Islet precursor cell (in vitro differentiated cells): ENCODE measurements at regions not wholly inside any gene's neighbourhood (a gene's known extent, or its start where the extent isn't known, plus 50 kb on each side); places are given as distances from the start of the nearest gene placed in this dataset.

ENCODE experiments used
- DNase-seq: peaks from one replicate; pipeline ENCODE4 v3.0.0-alpha.2; 2018

- DNase-seq = no peak
Measured at GRCh38 chr5:4420681-4421080, 719.4 kb upstream of the ADAMTS16 start.

GRCh38 chr5:4422247-4422646 is 717.9 kb upstream of the ADAMTS16 start:
- DNase-seq = no peak

DNA sequence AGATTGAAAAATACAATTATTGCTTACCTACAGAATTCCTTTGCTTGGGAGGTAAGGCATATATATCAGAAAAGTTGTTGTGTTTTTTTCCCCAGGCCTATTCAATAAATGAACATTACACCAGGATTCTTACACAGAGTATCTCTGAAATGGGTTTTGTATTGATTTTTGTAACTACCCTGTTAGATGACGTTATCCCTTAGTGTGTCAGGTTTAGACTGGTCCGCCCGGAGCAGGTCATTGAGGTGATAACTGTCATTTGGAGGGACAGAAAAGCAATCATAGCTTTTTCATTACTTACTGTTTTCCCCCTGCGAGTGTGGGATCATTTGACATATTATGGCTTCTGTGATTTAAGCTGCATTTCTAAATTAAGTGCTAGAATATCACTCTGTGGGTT is 715.2 kb upstream of the ADAMTS16 start:
- no peak for DNase-seq

DNA sequence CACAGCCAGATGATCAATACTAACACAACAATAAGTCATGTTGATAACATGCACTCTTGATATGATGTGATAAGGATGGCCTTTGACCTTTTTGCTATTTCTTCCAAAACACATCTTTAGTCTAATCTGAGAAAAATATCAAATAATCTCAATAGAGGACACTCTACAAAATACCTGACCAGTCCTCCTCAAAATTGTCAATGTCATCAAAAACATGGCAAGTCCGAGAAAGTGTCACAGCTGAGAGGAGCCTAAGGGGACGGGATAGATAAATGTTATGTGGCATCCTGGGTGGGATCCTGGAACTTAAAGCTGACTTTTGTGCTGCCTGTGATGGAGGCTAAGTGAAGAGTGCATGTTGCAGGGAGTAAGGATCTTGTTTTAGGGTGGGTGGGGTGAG is 699.6 kb upstream of the ADAMTS16 start:
- no peak for DNase-seq

DNA sequence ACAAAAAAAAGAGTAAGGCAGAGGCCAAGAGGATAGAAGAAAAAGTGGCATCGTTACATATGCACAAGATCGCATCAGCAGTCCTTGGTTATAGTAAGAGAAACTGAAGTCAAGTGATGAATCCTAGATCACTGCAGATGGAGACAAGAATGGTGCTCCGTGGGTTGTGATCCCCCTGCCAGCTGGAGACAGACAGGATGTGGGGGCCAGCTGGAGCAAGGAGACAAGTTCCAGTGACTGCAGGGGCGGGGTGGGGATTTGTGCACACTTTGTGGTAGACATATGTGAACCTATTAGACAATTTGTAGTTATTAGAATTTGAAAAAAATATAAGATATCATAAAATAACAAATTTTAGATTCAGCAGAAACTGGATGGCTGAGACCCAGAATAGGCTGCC is 697.9 kb upstream of the ADAMTS16 start:
- DNase-seq = no peak

DNA sequence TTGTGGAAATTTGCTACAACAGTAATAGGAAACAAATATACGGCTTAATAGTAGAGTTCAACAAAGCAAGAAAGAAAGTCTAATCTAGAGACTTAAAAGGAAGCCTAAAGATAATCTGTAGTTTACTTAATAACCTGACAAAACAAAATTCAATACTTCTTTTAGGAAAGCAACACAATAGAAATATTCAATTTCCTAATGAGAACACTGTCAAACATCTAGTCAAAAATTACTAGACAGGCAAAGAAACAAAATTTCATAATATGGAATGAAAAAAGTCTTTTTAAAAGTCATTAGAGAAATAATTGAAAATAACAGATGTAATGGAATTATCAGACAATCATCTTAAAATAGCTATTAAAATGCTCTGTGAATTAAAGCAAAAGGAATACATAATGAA is 692.5 kb upstream of the ADAMTS16 start:
- DNase-seq = no peak

GRCh38 chr5:4453655-4454054 is 686.5 kb upstream of the ADAMTS16 start:
- no peak for DNase-seq

- no peak for DNase-seq
Measured at GRCh38 chr5:4479426-4479825, 660.7 kb upstream of the ADAMTS16 start.

GRCh38 chr5:4480528-4481349 is 659.4 kb upstream of the ADAMTS16 start:
- no peak for DNase-seq

GRCh38 chr5:4487581-4487980 is 652.5 kb upstream of the ADAMTS16 start:
- DNase-seq = no peak

DNA sequence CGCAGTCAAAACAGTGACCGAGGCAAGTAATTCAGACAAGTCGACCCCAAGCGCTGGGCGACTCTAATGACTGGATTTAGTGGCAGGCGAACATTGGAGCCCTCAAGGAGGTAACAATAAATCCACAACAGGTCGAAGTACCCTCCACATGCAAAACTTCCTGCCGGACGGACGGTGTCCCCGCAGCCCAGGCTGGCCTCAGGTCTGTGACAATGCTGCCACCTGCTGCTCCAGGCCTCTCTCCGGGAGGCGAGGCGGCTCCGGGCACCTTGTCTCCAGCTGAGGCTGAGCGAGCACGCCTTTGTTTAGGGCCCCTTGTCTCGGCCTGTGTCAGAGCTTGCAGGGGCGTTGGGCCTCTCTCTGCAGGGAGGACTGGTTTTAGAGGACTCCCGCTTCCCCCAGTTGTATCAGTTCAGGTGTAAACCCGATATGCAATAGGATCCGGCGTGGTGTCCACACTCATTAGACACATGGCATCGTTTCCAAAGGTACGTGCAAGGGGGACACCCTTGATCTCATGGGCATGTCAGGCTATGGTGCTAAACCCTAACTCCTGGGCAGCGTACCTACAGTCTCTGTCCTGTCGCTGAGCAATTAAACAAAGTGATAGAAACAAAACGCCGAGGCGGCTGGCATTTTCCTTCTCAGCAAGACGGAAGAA is 628.0 kb upstream of the ADAMTS16 start:
- peak; percentile 82 for DNase-seq

DNA sequence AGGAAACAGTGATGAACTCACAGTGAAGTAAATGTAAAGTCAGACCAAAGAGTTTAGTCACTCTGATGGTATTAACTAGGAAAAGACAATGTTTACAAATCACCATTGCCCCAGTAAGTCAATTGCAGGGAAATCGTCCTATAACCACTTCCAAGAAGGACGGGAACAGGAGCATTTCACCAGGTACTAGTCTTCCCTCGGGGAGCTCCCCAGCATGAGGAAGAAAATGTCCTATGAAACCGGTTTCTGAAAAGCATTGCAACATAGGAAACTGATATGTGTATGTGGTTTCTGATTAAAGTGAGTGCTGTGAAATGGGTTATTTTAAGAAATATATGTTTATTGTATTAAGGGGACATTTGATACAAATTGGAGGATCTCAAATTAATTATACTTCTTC is 626.7 kb upstream of the ADAMTS16 start:
- no peak for DNase-seq

- no peak for DNase-seq
Measured at GRCh38 chr5:4514067-4514648, 626.0 kb upstream of the ADAMTS16 start.

GRCh38 chr5:4518903-4519672 is 621.0 kb upstream of the ADAMTS16 start:
- DNase-seq = no peak

DNA sequence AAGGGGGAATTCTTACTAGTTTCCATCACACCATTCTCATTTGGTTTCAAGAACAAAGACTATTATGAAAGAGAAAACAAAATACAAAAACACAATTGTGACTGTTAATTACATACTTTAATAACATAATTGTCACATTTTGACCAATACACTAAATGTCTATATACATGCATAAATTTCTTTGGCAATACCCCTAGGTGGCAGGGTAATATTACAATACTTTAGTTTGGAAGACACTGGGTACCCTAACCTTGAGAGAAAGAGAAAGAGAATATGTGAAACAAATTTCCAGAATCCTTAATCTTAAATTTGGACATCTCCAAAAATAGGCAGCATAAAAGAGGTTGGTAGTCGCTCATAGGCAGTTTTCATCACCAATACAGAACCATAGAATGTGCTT is 619.6 kb upstream of the ADAMTS16 start:
- no peak for DNase-seq

DNA sequence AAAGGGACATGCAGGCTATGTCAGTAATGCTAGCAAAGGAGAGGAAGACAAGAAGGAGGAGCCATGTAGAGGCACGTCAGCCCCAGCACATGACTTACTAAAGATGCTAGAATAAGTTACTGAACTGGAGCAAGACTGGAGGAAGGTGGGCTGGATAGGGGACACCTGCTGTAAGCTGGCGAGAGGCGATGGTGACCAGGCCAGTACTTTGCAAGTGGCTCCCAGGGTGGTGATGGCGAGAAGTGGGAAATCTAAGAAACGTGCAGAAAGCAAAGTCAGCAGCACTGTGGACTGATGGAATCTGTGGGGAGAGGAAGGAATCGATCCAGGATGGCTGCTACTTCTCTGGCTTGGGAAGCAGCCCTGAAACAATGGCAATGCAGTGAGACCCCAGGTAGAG is 617.1 kb upstream of the ADAMTS16 start:
- no peak for DNase-seq

GRCh38 chr5:4531756-4532704 is 608.1 kb upstream of the ADAMTS16 start:
- DNase-seq = peak; percentile 79

DNA sequence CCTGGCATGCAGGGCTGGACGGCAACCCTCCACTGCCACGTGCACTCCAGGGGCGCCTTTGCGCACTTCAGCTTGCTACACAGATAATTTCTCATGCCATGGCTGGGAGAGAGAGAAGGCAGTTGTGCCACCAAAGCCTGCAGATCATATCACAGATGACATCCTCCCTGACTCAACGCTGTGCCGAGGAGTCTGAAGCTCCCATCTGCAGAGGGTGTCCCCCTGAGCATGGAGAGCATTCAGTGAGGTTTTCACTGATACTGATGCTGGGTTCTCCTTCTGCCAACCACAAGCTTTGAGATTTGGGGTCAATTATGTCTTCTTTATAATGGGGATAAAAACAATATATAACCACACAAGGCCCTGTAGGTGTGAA is 607.4 kb upstream of the ADAMTS16 start:
- DNase-seq = no peak

DNA sequence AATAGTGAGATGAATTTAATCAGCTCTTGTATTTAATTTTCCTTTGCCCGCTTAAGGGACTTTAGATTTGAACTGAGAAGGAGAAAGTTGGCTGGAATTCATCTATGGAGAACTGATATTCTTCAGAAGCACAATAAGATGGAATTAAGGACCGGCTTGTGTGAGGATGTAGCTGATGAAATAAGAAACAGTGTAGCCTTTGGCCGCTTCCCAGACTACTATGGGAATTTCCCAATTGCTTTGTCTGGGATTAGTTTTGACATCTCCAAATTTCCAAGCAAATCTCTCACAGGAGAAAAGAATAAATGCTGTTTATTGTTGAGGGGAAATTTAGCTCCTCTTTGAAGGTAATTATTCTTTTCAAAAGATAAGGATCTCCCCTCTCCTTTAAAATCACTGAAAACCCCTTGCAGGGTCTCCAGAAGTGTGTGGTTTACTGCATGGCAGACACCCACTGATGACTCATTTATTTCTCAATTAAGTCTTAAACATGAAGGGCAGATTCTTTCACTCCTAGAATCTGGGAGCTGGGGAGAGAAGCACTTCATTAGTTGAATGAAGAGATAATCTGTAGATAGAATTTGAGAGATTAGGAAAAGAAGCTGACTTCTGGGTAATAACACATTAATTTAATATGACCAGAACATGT is 606.5 kb upstream of the ADAMTS16 start:
- DNase-seq = no peak

- no peak for DNase-seq
Measured at GRCh38 chr5:4537489-4537888, 602.6 kb upstream of the ADAMTS16 start.

GRCh38 chr5:4540375-4541173 is 599.6 kb upstream of the ADAMTS16 start:
- DNase-seq = peak; percentile 59
